HCT116 (cell line): ENCODE measurements at regions not wholly inside any gene's neighbourhood (a gene's known extent, or its start where the extent isn't known, plus 50 kb on each side); places are given as distances from the start of the nearest gene placed in this dataset.

Experiments used
- ATAC-seq: fragments of 200-7000 bp; cut with Tn5 transposase; 2 replicates; pipeline ENCODE4 v1.9.1; 2020; ENCODE audit warnings: mild to moderate bottlenecking, moderate library complexity
- BruUV-seq: library from RNA; stranded (reverse); fragments of 400-500 nt; replicated peaks from 2 replicates; lab custom pipeline; 2021; lab: Mats Ljungman, UMichigan
- CTCF ChIA-PET: fragments of 300-600 bp; sonication (Branson Sonifier 250); formaldehyde crosslinking; loops from one replicate; lab custom pipeline; 2021; ENCODE audit warnings: antibody characterized with exemption; lab: Charles Lee
- POLR2A ChIA-PET: fragments of 300-600, 350-600 bp; sonication (Branson Sonifier 250); formaldehyde crosslinking; loops from one replicate; lab custom pipeline; 2021; ENCODE audit warnings: antibody characterized with exemption; lab: Charles Lee
- RAD21 ChIA-PET, 2 experiments: fragments of 300-600 bp; sonication (Branson Sonifier 250); formaldehyde crosslinking; loops; one replicate each; lab custom pipeline; 2023; ENCODE audit warnings: low total read pairs in 2 of 2; ENCODE audit not compliant: uncharacterized antibody in 2 of 2, unreplicated experiment in 2 of 2, low non-redundant PET in 1 of 2; lab: Charles Lee
- DNase-seq: peaks from one replicate; pipeline ENCODE4 v3.0.0-alpha.2; 2010; ENCODE audit warnings: low read depth, low spot score
- H2AFZ ChIP-seq: fragments of 200-600 bp; shearing (Covaris generic), sonication (generic); 2 replicates; pipeline ENCODE4 v1.6.1; 2017; ENCODE audit warnings: low read depth, mixed run types, mixed read lengths, antibody characterized with exemption, low read length; ENCODE audit not compliant: poor library complexity, severe bottlenecking
- H3K27ac ChIP-seq: 2 replicates; pipeline ENCODE4 v1.5.1; 2012; ENCODE audit warnings: low read depth, low read length
- H3K27me3 ChIP-seq: fragments of 200-600 bp; sonication (generic); 2 replicates; pipeline ENCODE4 v1.6.1; 2016; ENCODE audit warnings: mixed run types, low read length, mixed read lengths; ENCODE audit not compliant: insufficient read depth
- H3K36me3 ChIP-seq, 2 experiments: fragments of 200-500 bp in 1 of 2; fragments of 200-600 bp in 1 of 2; sonication (Bioruptor generic) in 1 of 2; sonication (generic) in 1 of 2; 2 replicates each; pipeline versions ENCODE4 v1.5.1 to v1.6.1; 2014 to 2016; ENCODE audit warnings: low read length in 2 of 2, inconsistent platforms in 1 of 2, mixed read lengths in 1 of 2, mixed run types in 1 of 2; ENCODE audit not compliant: insufficient read depth in 2 of 2, control insufficient read depth in 1 of 2
- H3K4me1 ChIP-seq, 2 experiments: fragments of 200-600 bp in 1 of 2; sonication (generic) in 1 of 2; 2 replicates each; pipeline versions ENCODE4 v1.5.1 to v1.6.1; 2012 to 2017; ENCODE audit warnings: low read length in 2 of 2, inconsistent platforms in 1 of 2, mild to moderate bottlenecking in 1 of 2, mixed read lengths in 1 of 2, mixed run types in 1 of 2, moderate library complexity in 1 of 2; ENCODE audit not compliant: insufficient read depth in 2 of 2, control insufficient read depth in 1 of 2
- H3K4me2 ChIP-seq: fragments of 200-600 bp; sonication (generic); 2 replicates; pipeline ENCODE4 v1.6.1; 2017; ENCODE audit warnings: mixed run types, low read length, mixed read lengths
- H3K4me3 ChIP-seq, 2 experiments: fragments of 200-600 bp in 1 of 2; sonication (generic) in 1 of 2; replicated peaks in 1 of 2; 2 replicates each; pipeline ENCODE4 v1.5.1; 2011 to 2016; ENCODE audit warnings: low read length in 2 of 2, control low read depth in 1 of 2, low read depth in 1 of 2, mild to moderate bottlenecking in 1 of 2, mixed read lengths in 1 of 2, mixed run types in 1 of 2
- H3K79me2 ChIP-seq: fragments of 200-600 bp; sonication (generic); 2 replicates; pipeline ENCODE4 v1.6.1; 2017; ENCODE audit warnings: mild to moderate bottlenecking, mixed run types, low read length, moderate library complexity, mixed read lengths; ENCODE audit not compliant: insufficient read depth
- H3K9ac ChIP-seq: fragments of 200-600 bp; sonication (generic); 2 replicates; pipeline ENCODE4 v1.6.1; 2016; ENCODE audit warnings: low read length, mixed read lengths
- H3K9me2 ChIP-seq: fragments of 200-600 bp; sonication (generic), shearing (Covaris generic); 2 replicates; pipeline ENCODE4 v1.6.1; 2017; ENCODE audit warnings: mixed run types, mild to moderate bottlenecking, moderate library complexity; ENCODE audit not compliant: insufficient read depth
- H3K9me3 ChIP-seq, 2 experiments: fragments of 200-500 bp in 1 of 2; fragments of 200-600 bp in 1 of 2; sonication (Bioruptor generic) in 1 of 2; sonication (generic) in 1 of 2; 2 replicates each; pipeline ENCODE4 v1.6.1; 2014 to 2017; ENCODE audit warnings: low read length in 2 of 2, mixed read lengths in 2 of 2, inconsistent platforms in 1 of 2, low read depth in 1 of 2, mild to moderate bottlenecking in 1 of 2, mixed run types in 1 of 2, moderate library complexity in 1 of 2; ENCODE audit not compliant: control insufficient read depth in 1 of 2, insufficient read depth in 1 of 2
- H4K20me1 ChIP-seq: fragments of 200-600 bp; sonication (generic), shearing (Covaris generic); 2 replicates; pipeline ENCODE4 v1.6.1; 2017; ENCODE audit warnings: mixed run types, mild to moderate bottlenecking, moderate library complexity; ENCODE audit not compliant: insufficient read depth
- CEBPB ChIP-seq: IDR thresholded peaks from 2 replicates; pipeline ENCODE4 v1.6.1; 2012; ENCODE audit warnings: low read depth
- ELF1 ChIP-seq: IDR thresholded peaks from 2 replicates; pipeline ENCODE4 v1.6.1; 2012; ENCODE audit warnings: low read depth, borderline replicate concordance
- EZH2phosphoT487 ChIP-seq: fragments of 200-600 bp; IDR thresholded peaks from 2 replicates; pipeline ENCODE4 v1.6.1; 2018; ENCODE audit warnings: antibody characterized with exemption, borderline replicate concordance
- FOSL1 ChIP-seq: IDR thresholded peaks from 2 replicates; pipeline ENCODE4 v1.6.1; 2012; ENCODE audit warnings: low read depth
- JUND ChIP-seq: IDR thresholded peaks from 2 replicates; pipeline ENCODE4 v1.6.1; 2012
- POLR2A ChIP-seq: IDR thresholded peaks from 2 replicates; pipeline ENCODE4 v1.7.0; 2011; ENCODE audit warnings: borderline replicate concordance; ENCODE audit not compliant: insufficient read depth, insufficient read length; ENCODE audit errors: extremely low read depth
- RAD21 ChIP-seq: IDR thresholded peaks from 2 replicates; pipeline ENCODE4 v1.6.1; 2012; ENCODE audit warnings: low read depth, mild to moderate bottlenecking
- SIN3A ChIP-seq: IDR thresholded peaks from 2 replicates; pipeline ENCODE4 v1.6.1; 2012; ENCODE audit warnings: low read depth
- SRF ChIP-seq: IDR thresholded peaks from 2 replicates; pipeline ENCODE4 v1.6.1; 2012; ENCODE audit warnings: low read depth
- TCF7L2 ChIP-seq: IDR thresholded peaks from 2 replicates; pipeline ENCODE4 v1.7.0; 2011; ENCODE audit warnings: borderline replicate concordance, inconsistent platforms; ENCODE audit not compliant: insufficient read depth, insufficient read length; ENCODE audit errors: extremely low read depth
- YY1 ChIP-seq: IDR thresholded peaks from 2 replicates; pipeline ENCODE4 v1.6.1; 2011; ENCODE audit warnings: low read length, low read depth, moderate library complexity, mild to moderate bottlenecking; ENCODE audit not compliant: insufficient replicate concordance; ENCODE audit errors: extremely low read depth
- ZNF274 ChIP-seq: fragments of 200-500 bp; sonication (Bioruptor generic); IDR thresholded peaks from 2 replicates; pipeline ENCODE4 v1.6.1; 2014; ENCODE audit warnings: mild to moderate bottlenecking, low read depth, low read length, inconsistent platforms
- intact Hi-C: fragments of 100-400 bp; cut with micrococcal nuclease; formaldehyde crosslinking; loops from 2 replicates; pipeline ENCODE4 v1.10.0; 2022
- TF ChIP-seq, protein P1 (sequence below): IDR thresholded peaks from 2 replicates; pipeline ENCODE4 v1.6.1; 2011; ENCODE audit warnings: mild to moderate bottlenecking, low read length, moderate library complexity; ENCODE audit not compliant: insufficient replicate concordance; ENCODE audit errors: extremely low read depth
- TF ChIP-seq, protein P2 (sequence below): IDR thresholded peaks from 2 replicates; pipeline ENCODE4 v1.6.1; 2012

DNA sequence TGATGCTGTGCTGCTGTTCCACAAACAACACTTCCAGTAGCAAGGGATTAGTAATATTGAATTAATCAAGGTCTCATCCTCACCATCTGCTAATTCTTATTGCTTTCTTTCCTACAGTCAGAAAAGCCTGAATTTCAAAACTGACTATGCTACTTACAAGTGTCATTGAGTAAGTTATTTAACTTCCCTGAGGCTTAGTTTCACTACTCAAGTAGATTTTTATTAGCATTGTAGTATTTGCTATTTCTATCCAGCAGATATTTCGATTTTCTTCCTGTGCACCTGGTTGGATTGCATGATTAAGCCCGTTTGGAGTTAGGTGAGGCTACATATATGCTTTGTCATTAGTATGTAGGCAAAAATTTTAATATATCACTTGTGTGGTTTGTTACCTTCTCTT is 591.5 kb downstream of the TRHDE start:
- RAD21 ChIA-PET, result no interaction called here
- Histone ChIP-seq H3K9me3 (no peaks in the 10 kb centered on the region), H3K4me3 (no peak overlapping the region), H3K9ac (no peak overlapping the region), H3K36me3 (no peaks in the 10 kb centered on the region), H3K4me2 (no peak overlapping the region), H2AFZ (no peak overlapping the region), H3K27me3 (no peaks in the 10 kb centered on the region), H3K27ac (no peak overlapping the region), H3K79me2 (no peaks in the 10 kb centered on the region)
- intact Hi-C loops, result no loop called here
- CTCF ChIA-PET, result no interaction called here
- BruUV-seq, result no TSS peak
- TF ChIP-seq, protein P1, sequence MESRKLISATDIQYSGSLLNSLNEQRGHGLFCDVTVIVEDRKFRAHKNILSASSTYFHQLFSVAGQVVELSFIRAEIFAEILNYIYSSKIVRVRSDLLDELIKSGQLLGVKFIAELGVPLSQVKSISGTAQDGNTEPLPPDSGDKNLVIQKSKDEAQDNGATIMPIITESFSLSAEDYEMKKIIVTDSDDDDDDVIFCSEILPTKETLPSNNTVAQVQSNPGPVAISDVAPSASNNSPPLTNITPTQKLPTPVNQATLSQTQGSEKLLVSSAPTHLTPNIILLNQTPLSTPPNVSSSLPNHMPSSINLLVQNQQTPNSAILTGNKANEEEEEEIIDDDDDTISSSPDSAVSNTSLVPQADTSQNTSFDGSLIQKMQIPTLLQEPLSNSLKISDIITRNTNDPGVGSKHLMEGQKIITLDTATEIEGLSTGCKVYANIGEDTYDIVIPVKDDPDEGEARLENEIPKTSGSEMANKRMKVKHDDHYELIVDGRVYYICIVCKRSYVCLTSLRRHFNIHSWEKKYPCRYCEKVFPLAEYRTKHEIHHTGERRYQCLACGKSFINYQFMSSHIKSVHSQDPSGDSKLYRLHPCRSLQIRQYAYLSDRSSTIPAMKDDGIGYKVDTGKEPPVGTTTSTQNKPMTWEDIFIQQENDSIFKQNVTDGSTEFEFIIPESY, result no peak
- TF ChIP-seq, all 23 proteins: peak for 0
- Histone ChIP-seq H4K20me1 (no peaks in the 10 kb centered on the region), H3K4me1 (no peaks in the 10 kb centered on the region), H3K9me2 (no peaks in the 10 kb centered on the region)
- POLR2A ChIA-PET, result no interaction called here
- DNase-seq (no peak), ATAC-seq (no peak)

DNA sequence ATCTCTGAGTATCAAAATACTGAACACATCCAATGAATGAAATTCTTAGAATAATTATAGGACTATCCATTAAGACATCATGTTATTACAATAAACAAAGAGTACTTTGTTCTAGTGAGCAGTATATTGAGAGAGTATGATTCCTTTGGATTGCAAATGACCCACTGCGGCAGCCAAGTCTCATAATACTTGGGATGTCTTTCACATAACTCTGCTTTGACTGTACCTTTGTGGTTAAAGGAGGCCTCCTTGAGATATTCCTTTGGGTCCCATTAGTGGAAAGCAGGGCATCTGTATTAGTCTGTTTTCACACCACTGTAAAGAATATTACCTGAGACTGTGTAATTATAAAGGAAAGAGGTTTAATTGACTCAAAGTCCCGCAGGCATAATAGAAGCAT is 593.8 kb downstream of the TRHDE start:
- Histone ChIP-seq H3K4me3 (no peak overlapping the region), H3K4me2 (no peak overlapping the region), H3K36me3 (no peaks in the 10 kb centered on the region), H3K9me2 (no peaks in the 10 kb centered on the region), H3K27me3 (no peaks in the 10 kb centered on the region), H3K9me3 (no peaks in the 10 kb centered on the region), H2AFZ (no peak overlapping the region), H4K20me1 (no peaks in the 10 kb centered on the region), H3K27ac (no peak overlapping the region), H3K4me1 (no peaks in the 10 kb centered on the region), H3K9ac (no peak overlapping the region), H3K79me2 (no peaks in the 10 kb centered on the region)
- CTCF ChIA-PET, result no interaction called here
- ATAC-seq (no peak), DNase-seq (no peak)
- intact Hi-C loops, result no loop called here
- no TSS peak for BruUV-seq
- RAD21 ChIA-PET, result no interaction called here
- TF ChIP-seq ELF1 (no peak), TCF7L2 (no peak), SIN3A (no peak), CEBPB (no peak), SRF (no peak), JUND (no peak), POLR2A (no peak), YY1 (no peak), FOSL1 (no peak), EZH2phosphoT487 (no peak), RAD21 (no peak), ZNF274 (no peak)
- TF ChIP-seq, protein P1, result no peak
- TF ChIP-seq, protein P2, sequence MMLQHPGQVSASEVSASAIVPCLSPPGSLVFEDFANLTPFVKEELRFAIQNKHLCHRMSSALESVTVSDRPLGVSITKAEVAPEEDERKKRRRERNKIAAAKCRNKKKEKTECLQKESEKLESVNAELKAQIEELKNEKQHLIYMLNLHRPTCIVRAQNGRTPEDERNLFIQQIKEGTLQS, result no peak
- POLR2A ChIA-PET, result no interaction called here
